Urinary bladder (tissue), 3 donors: ENCODE measurements at regions not wholly inside any gene's neighbourhood (a gene's known extent, or its start where the extent isn't known, plus 50 kb on each side); places are given as distances from the start of the nearest gene placed in this dataset.

Experiments
- DNase-seq: peaks from one replicate; pipeline ENCODE4 v3.0.0-alpha.2; 2015; ENCODE audit errors: extremely low spot score
- H3K27ac ChIP-seq: one replicate; pipeline ENCODE4 v1.5.1; 2013; ENCODE audit warnings: low read depth, mild to moderate bottlenecking, moderate library complexity
- H3K36me3 ChIP-seq: one replicate; pipeline ENCODE4 v1.6.1; 2013; ENCODE audit warnings: mild to moderate bottlenecking, moderate library complexity; ENCODE audit not compliant: insufficient read depth
- H3K4me1 ChIP-seq: one replicate; pipeline ENCODE4 v1.6.1; 2013; ENCODE audit warnings: mild to moderate bottlenecking, moderate library complexity; ENCODE audit not compliant: insufficient read depth
- H3K4me3 ChIP-seq: one replicate; pipeline ENCODE4 v1.5.1; 2013; ENCODE audit warnings: low read depth, low read length
- WGBS: extraction: QIAGEN DNeasy Blood & Tissue Kit; methylation state at CpG from one replicate; pipeline ENCODE4 v1.1.7; 2013; 5-methylcytosine and 5-hydroxymethylcytosine counted together
- donor health status: healthy with polysubstance abuse.
- donor health status: healthy.

DNA sequence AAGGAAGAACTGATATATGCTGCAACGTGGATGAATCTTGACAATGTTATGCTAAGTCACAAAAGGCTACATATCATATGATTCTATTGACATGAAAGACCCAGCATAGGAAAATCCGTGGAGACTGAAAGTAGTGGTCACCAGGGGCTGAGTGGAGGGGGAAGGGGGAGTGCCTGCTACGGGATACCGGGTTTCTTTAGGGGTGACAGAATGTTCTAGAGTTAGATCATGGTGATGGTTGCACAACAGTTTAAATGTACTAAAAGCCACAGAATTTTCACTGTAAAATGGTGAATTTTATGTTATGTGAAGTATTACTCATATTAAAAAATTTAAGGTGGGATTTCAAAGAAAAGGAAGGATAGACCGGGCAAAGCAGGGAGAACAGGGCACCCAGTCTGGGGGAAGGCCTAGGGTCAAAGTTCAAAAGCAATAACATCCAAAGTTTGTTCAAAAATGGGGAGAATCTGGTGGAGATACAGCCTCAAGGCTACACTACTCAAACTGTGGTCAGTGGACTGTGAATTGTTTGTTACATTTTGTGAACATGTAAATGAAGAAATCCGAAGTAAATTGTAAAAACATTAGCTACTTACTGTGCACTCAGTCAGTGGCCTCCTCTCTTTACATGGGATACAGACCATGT lies 74.2 kb upstream of the FNDC3B start:
- Histone ChIP-seq H3K4me1 (no peaks in the 10 kb centered on the region), H3K4me3 (no peak overlapping the region), H3K27ac (no peak overlapping the region), H3K36me3 (no peaks in the 10 kb centered on the region)
- no peak for DNase-seq
- WGBS, result 94% methylated on average over 6 of the region's 6 CpGs

DNA sequence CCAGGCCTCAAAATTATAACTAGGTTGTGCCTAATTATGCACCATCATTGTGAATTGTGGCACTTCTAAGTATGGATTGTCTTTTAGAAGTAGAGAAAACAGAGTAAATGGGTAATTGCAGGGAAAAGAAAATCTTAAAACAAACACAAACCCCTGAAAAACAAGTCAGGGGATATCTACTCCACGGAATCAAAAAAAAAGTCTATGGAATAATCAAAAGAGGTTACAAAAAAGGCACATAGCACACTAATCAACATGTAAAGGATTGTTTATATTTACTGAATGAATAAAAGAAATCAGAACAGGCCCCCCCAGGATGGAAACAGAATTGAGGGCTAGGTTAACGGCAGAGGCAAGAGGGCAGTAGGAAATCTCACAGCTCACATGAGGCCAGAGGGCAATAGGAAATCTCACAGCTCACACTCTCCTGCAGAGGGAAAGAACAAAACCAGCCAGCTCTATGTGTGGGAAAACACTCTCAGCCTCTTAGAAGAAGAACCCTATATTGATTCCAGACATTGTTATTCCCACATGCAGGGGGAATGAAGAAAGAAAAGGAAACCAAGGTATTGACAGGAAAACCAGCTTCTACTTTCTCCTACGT lies 72.7 kb upstream of the FNDC3B start:
- H3K27ac ChIP-seq, result no peak overlapping the region
- H3K4me3 ChIP-seq, result no peak overlapping the region
- no peaks in the 10 kb centered on the region for H3K36me3 ChIP-seq
- no peaks in the 10 kb centered on the region for H3K4me1 ChIP-seq
- WGBS, result 58% methylated on average over 3 of the region's 3 CpGs
- no peak for DNase-seq

DNA sequence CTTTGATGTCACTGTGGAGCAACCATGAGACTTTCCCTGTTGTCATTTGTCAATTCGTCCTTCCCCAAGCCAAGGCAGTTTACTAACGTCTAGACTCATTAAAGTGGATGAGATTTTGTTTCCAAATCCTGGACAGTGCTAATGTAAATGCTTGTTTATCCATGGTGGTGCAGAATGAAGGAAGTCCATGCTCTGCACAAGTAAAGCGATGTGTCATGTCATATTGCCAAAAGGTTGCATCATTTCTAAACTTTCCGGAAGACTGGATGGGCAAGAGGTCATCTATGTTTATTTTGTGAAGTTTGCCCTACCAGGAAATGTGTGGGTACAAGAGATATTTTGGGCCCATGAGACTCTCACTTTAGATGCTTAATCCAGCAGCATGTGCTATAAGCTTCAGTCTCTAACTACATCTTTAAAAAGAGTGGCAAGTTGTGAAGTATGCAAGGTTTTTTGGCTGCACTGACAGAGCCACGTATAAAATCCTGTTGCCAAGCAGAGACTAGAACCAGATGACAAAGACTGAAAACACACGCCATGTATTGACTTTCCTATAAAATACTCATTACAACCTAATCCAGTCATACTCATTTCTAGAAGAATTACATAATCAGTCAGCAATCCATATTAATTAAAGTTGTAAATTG lies 72.1 kb upstream of the FNDC3B start:
- no peaks in the 10 kb centered on the region for H3K4me1 ChIP-seq
- no peaks in the 10 kb centered on the region for H3K36me3 ChIP-seq
- WGBS, result 16% methylated on average over 6 of the region's 6 CpGs
- no peak overlapping the region for H3K27ac ChIP-seq
- H3K4me3 ChIP-seq, result no peak overlapping the region
- DNase-seq, result no peak

DNA sequence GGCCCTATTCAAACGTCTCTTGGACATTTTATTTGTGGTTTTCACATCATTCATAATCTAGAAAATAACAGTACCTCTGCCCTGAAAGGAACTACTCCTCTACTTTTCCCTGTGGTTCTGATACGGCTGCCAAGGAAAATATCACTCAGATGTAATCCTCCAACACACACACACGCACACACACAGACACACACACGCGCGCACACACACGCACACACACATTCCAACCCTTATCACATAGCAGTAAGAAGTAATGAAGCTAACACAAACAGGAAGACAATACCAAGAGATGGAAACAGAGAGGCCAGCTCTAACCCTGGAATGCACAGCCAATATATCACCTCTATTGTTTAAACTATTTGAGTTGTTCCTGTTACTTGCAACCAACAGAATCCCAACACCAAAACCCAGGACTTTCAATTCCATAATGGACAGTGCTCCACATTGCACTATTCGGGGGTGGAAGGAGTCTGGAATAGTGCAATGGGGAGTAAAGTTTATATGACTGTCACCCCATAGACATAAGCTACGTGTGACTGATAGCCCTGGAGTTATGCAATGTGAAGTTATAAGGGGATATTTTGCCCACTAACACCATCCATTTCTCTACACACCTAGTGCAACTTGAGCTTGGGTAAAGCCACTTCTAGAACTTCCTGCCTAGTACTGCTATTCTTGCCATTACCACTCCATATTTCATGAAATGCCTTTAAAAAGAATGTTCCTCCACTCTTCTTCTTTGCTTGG lies 71.3 kb upstream of the FNDC3B start:
- Histone ChIP-seq H3K4me1 (no peaks in the 10 kb centered on the region), H3K27ac (no peak overlapping the region), H3K36me3 (no peaks in the 10 kb centered on the region), H3K4me3 (no peak overlapping the region)
- 71% methylated on average over 9 of the region's 9 CpGs for WGBS
- no peak for DNase-seq

DNA sequence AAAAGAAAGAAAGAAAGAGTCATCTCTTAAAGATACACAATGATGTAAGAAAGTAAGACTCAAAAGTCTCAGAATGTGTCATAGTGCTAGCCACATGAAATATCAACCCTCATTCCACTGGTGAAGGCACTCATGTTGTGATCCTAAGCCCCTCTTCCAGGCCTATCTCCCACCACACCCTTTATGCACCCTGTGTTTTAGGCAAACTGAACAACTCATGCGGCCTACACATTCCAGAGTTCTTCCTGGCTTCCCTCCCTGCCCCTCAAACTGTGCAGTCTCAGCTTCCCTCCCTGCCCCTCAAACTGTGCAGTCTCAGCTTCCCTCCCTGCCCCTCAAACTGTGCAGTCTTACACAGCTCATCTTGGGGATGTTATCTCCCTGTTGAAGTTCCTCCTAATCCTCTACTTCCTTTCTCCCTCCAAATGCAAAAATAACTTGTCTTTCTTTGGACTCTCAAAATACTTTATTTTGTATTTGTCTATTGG lies 69.0 kb upstream of the FNDC3B start:
- H3K4me1 ChIP-seq, result no peaks in the 10 kb centered on the region
- no peak overlapping the region for H3K4me3 ChIP-seq
- 42% methylated on average over 1 of the region's 1 CpG for WGBS
- no peak for DNase-seq
- no peak overlapping the region for H3K27ac ChIP-seq
- H3K36me3 ChIP-seq, result no peaks in the 10 kb centered on the region

DNA sequence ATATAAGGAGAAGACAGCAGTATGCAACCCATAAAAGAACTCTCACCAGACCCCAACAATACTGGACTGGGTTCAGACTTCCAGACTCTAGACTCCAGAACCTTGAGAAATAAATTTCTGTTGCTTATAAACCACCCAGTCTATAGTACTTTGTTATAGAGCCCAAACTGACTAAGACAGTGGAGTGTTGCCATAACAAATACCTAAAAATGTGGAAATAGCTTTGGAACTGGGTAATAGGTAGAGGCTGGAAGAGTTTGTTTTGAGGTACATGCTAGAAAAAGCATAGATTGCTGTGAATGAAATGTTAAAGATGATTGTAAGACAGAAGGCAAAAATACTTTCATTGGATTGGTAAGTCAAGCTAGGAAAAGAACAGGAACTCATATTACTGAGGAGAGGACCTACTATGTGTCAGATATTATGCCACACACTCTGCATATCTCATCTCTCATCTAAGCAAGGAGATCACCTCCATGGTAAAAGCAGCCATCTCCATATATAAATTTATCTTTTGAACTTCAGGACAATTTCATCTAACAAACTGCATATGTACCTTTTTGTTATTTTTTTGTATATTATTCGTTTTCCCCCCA lies 67.4 kb upstream of the FNDC3B start:
- 81% methylated on average over 1 of the region's 1 CpG for WGBS
- H3K27ac ChIP-seq, result no peak overlapping the region

DNA sequence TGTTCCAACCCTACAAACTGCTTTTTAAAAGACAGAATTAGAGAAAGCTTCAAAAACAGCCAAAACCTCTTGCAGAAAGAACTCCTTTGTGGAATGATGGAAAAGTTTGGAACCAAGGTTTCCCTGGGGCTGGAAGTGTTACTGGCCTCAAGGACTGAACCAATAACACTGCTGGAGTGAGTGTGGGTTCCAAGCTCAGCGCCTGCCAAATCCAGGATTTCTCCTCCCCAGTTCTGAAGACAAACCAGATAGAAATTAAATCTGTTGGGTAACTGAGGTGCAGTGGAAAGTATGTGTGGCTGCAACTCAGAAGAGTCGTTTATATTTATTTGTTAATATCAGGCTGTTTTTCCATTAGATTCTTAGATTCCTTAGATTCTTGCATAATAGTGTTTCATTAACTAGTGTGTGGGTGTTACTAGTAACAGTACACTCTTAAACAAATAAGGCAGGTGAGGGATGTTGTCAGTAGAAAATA lies 66.5 kb upstream of the FNDC3B start:
- no peak overlapping the region for H3K4me3 ChIP-seq
- H3K4me1 ChIP-seq, result no peaks in the 10 kb centered on the region
- no peak overlapping the region for H3K27ac ChIP-seq
- H3K36me3 ChIP-seq, result no peaks in the 10 kb centered on the region
- WGBS, result 40% methylated on average over 2 of the region's 2 CpGs
- no peak for DNase-seq

More for the DNA sequence above, 67.4 kb upstream of the FNDC3B start:
- no peaks in the 10 kb centered on the region for H3K36me3 ChIP-seq
- H3K4me1 ChIP-seq, result no peaks in the 10 kb centered on the region
- DNase-seq, result no peak
- no peak overlapping the region for H3K4me3 ChIP-seq

DNA sequence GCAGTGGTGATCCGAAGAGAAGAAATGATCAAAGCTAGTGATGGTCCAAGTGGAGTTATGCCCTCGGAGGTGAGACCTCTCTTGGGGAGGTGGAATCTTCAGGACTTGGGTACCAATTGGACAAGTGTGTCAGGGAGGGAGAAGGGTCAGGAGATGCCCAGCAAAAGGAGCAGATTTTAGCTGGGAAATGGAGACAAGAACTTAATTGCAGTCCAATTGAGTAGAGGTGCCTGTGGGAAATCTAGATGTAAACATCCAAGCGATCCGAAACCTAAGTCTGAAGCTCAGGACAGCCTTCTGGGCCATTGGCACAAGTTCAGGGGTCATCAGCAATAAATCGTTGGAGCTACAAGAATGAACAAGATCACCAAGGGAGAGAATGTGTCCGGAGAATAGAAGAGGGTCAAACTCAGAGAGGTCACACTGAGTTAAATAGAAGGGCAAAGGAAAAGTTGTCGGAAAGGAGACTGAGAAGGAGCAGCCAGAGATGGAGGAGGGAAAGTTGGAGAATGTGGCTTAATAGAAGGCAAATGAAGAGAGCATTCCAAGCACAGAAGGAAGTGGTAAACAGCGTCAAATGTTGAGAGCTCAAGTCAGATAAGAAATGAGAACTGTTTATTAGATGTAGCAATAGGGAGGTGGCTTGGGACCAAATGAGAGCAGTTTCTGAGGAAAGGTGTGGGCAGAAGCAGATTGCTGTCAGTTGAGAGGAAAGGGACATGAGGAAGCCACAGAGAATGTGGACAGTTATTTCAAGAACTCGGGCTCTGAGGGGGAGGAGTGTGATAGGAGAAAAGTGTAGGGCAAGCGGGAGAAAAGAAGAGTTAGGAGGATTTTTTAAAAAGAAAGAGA lies 64.2 kb upstream of the FNDC3B start:
- WGBS, result 43% methylated on average over 10 of the region's 10 CpGs
- no peak for DNase-seq
- Histone ChIP-seq H3K4me1 (no peaks in the 10 kb centered on the region), H3K4me3 (no peak overlapping the region), H3K27ac (no peak overlapping the region), H3K36me3 (no peaks in the 10 kb centered on the region)

DNA sequence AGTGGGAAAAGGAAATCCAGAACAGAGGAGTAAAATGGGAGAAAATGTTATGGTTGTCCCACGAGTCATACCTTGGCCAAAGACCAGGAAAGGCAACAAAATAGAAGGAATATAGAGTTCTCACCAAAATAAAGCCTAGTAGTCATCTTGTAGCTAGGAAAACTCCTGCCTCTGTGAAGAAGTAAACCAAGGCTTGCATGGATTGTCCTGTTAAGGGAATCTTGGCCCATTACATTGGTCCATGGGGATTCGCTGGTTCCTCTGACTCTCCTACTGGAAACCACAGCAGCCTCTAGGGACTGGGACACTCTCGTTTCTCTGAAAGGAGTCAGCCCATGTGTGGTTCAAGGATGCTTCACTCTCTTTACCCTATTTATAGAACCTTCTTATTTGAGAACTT lies 62.9 kb upstream of the FNDC3B start:
- Histone ChIP-seq H3K27ac (no peak overlapping the region), H3K4me3 (no peak overlapping the region), H3K36me3 (no peaks in the 10 kb centered on the region), H3K4me1 (no peaks in the 10 kb centered on the region)
- DNase-seq, result no peak
- WGBS, result 86% methylated on average over 3 of the region's 3 CpGs

DNA sequence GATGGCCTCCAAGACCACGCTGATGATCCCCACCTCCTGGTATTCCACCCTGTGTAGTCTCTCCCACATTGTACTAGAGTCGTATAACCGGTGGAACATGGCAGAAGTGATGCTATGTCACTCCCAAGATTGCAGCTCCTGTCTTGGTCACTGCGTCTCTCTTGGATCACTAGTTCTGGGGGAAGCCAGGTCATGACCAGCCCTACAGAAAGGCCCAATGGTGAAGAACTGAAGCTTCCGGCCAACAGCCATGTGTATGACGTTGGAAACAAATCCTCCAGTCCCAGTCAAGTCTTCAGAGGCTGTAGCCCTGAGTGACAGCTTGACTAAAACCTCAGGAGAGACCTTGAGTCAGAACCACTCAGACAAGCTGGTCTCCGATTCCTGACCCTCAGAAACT lies 61.9 kb upstream of the FNDC3B start:
- Histone ChIP-seq H3K27ac (no peak overlapping the region), H3K36me3 (no peaks in the 10 kb centered on the region), H3K4me1 (no peaks in the 10 kb centered on the region), H3K4me3 (no peak overlapping the region)
- 97% methylated on average over 7 of the region's 7 CpGs for WGBS
- DNase-seq, result no peak

DNA sequence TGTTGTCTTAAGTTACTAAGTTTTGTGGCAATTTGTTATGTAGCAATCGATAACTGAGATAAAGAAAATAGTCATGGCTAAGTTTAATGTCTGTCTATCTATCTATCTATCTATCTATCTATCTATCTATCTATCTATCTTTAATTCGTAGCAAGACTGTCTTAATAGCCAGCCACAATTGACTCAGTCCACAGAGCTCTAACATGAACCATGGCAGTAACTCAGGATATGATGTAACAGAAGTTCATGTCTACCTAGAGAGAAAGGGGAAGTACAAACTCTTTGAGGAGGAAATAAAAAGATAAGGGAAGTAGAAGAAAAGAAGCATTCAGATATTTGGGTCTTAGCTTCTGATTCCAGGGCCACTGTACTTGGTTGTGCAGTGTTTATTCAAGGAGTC lies 61.5 kb upstream of the FNDC3B start:
- no peak for DNase-seq
- 89% methylated on average over 2 of the region's 2 CpGs for WGBS
- no peak overlapping the region for H3K4me3 ChIP-seq
- H3K4me1 ChIP-seq, result no peaks in the 10 kb centered on the region
- H3K36me3 ChIP-seq, result no peaks in the 10 kb centered on the region
- no peak overlapping the region for H3K27ac ChIP-seq

DNA sequence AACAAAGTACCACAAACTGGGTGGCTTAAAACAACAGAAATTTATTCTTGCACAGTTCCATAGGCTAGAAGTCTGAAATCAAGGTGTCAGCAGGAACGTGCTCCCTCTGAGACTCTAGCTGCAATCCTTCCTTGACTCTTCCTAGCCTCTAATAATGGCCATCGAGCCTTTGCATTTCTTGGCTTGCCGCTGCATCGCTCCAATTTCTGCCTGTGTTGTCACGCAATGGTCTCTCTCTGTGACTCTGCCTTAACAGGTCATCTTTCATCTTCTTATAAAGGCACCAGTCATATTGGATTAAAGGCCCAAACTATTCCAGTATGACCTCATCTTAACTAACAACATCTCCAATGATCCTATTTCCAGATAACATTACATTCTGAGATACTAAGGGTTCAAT lies 61.0 kb upstream of the FNDC3B start:
- Histone ChIP-seq H3K4me1 (no peaks in the 10 kb centered on the region), H3K4me3 (no peak overlapping the region), H3K27ac (no peak overlapping the region), H3K36me3 (no peaks in the 10 kb centered on the region)
- 95% methylated on average over 5 of the region's 5 CpGs for WGBS
- DNase-seq, result no peak

DNA sequence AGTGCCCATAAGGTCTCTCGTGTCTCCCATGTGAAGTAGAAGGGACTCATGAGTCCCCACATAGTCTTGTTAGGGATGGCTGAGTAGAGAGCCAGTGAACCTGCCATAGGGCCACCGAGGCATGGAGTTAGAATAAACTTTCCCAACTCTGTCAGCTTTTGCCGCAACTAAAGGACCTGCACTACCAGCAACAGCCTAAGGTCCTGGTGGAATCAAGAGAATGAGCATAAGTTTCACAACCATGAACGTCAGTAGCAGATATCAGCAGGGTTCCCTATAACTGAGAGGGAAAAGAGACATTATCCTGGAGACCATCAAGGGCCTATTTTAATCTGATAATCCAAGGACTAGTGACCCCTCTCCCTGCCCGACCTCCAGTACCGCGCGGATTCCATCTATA lies 60.3 kb upstream of the FNDC3B start:
- Histone ChIP-seq H3K4me1 (no peaks in the 10 kb centered on the region), H3K4me3 (no peak overlapping the region), H3K36me3 (no peaks in the 10 kb centered on the region), H3K27ac (no peak overlapping the region)
- DNase-seq, result no peak
- WGBS, result 89% methylated on average over 8 of the region's 8 CpGs
